HG02678 (cell line): ENCODE measurements at regions not wholly inside any gene's neighbourhood (a gene's known extent, or its start where the extent isn't known, plus 50 kb on each side); places are given as distances from the start of the nearest gene placed in this dataset.

Experiments
- ATAC-seq: cut with Tn5 transposase; IDR thresholded peaks from one replicate; pipeline ENCODE4 v1.9.1; 2021; ENCODE audit warnings: mild to moderate bottlenecking, moderate library complexity; ENCODE audit not compliant: unreplicated experiment

GRCh38 chr2:200243441-200243840 is 63.1 kb upstream of the SPATS2L start:
- no peak for ATAC-seq

- ATAC-seq, result no peak
Measured at GRCh38 chr2:200244111-200244510, 62.4 kb upstream of the SPATS2L start.

DNA sequence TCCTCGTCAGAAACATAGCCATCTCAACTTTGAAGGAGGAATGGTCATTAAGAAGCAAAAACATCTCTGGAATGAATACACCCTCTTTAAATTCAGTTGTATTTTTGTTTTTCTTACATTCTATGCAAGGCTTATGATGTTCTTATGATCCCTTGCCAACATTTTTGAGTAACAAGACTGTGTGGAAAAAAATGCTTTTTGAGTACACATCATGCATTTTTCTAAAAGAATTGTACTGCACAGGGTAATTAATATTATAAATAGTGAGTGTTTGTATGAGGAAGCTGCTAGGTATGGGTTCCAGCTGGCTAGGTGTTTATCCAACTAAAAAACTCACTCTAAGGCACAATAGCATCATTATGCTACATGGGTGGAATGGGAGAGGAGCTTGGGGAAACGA is 59.0 kb upstream of the SPATS2L start:
- ATAC-seq, result no peak

DNA sequence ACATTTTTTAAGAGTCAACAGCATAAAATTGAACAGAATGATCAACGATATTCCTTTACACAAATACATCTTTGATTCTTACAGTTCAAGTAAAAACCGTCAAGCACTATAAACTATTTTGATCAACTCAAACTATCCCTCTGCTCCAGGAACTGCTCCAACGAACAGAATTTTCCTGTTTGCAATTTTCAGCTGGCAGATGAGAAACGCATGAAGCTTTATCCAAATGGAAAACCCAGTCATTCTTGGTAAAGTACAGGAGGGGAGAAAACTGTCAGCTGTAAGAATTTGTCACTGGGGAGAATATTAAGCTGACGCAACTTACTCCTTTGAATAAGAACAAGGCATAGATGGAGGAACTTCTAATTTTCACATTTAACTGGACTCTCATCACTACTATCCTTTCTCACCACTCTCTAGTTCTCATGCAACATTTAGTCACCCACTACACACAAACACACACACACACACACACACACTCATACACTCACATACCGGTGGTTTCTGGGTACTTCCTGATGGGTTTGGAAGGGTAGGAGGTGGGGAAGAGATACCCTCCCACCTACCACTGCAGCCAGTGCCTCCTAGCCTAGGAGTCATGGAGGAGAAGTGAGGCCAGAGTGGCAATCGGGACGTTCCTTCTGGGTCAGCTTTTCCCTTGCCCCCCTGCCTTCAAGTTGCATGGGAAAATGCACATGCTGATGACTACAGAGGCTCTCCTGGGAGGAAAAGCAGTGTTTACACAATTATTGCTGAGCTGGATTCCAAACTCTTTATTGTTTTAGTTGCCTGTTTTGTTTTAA is 54.0 kb upstream of the SPATS2L start:
- no peak for ATAC-seq

DNA sequence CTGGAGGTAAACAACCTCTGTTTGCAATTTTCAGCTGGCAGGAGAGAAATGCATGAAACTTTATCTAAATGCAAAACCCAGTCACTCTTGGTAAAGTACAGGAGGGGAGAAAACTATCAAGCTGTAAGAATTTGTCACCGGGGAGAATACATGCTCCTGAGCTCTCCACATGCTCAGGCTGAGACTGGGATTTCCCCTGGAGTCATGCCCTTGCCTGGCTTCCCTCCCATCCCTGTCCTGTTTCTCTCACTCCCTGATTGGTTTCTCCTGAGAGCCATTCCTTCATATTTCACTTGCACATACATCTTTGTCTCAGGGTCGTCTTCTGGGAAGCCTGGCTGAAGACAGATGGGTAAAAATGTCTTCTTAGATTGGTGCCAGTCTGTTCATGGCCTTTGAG is 52.9 kb upstream of the SPATS2L start:
- ATAC-seq, result no peak

- no peak for ATAC-seq
Measured at GRCh38 chr2:200254773-200255172, 51.7 kb upstream of the SPATS2L start.

- ATAC-seq, result no peak
Measured at GRCh38 chr2:200255549-200255948, 50.9 kb upstream of the SPATS2L start.
